GM21390 (cell line): ENCODE measurements at regions not wholly inside any gene's neighbourhood (a gene's known extent, or its start where the extent isn't known, plus 50 kb on each side); places are given as distances from the start of the nearest gene placed in this dataset.
"Not testable (repeated sequence)": the region's sequence is repeated elsewhere in the genome, so short reads cannot be mapped to it uniquely, and the experiment has no call there.

ENCODE experiments used
- ATAC-seq: cut with Tn5 transposase; IDR thresholded peaks from one replicate; pipeline ENCODE4 v1.9.1; 2021; ENCODE audit not compliant: unreplicated experiment

DNA sequence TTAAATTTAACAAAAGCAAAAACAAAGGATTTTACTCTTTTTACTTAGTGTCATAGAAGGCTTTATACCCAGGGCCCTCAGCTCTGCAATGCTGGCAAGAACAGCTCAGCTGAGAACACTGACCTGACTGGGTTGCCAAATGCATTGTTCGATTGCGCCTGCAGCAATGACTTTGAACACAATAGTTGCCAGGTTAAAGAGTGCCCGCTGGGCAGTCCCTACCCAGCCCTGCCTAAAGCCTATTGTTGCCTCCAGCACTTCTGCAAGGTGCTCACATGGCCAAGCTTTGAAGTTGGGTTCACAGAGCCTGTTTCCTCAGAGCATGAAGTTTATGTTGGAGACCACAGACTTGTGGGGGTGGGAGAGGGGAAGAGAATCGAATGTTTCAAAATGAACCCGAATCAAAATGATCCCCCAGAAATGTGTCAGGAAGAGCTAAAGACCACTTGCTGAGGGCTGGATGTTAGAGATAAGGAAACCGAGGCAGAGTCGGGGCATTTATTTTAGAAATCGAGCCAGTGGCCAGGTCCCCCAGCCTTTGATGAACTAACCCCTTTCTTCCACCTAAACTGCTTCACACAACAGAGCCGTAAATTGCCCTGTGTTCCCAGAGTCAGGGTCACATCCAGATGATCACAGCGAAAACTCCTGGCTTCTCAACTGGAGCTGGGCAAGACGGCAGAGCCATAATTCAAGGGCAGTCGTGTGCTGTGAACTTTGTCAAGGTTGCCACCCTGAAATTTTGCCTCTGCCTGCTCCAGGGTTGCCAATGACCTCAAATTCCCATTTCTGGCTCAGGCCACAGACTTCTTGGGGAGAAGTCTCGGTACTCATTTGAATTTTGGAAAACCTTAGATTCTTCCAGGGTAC lies 55.0 kb downstream of the FOXA2 start:
- no peak for ATAC-seq

DNA sequence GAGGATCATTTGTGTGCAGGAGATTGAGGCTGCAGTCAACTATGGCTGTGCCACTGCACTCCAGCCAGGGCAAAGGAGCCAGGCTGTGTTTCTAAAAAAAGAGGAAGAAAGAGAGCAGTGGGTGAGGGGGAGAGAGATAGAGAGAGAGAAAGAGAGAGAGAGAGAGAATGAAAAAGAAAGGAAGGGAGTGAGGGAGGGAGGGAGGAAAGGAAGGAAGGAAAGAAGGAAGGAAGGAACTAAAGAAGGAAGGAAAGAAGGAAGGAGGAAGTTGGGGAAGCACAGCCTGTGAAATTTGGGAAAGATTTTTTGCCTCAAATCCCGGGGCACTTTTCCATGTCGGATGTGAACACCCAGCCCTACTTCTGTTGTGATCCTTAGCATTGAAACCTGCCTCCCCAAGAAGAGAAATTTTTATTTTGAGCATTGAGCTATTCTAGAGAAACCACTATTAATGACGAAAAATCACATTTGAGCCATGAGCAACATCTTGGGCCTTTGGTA lies 57.8 kb downstream of the FOXA2 start:
- no peak for ATAC-seq

GRCh38 chr20:22525821-22526220 lies 58.6 kb downstream of the FOXA2 start:
- no peak for ATAC-seq

DNA sequence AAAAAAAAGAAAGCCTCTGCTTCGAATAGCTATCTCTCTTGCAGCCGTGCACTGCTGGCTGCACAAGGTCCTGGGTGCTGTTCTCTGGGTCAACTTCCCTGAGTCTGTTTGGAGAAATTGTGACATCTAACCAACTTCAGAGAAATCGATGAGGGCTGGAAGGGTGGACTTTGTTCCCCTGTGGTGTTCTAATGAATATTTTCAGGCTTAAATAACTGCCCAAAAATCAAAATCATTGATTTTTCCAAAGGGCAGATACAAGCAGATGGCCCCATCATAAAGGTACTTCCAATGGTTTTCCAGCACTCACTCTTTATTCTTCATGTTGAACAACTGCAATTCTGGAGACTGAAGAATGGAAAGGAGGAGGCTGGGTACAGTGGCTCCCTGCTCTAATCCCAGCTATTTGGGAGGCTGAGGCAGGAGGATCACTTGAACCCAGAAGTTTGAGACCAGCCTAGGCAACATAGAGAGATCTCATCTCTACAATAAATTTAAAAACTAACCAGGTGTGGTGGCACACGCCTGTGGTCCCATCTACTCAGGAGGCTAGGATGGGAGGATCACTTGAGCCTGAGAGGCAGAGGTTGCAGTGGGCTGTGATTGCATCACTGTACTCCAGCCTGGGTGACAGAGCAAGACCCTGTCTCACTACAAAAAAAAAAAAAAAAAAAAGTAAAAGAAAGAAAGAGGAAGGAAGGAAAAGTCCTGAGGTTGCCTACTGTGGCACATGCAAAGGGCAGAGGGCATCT lies 59.1 kb downstream of the FOXA2 start:
- no peak for ATAC-seq

DNA sequence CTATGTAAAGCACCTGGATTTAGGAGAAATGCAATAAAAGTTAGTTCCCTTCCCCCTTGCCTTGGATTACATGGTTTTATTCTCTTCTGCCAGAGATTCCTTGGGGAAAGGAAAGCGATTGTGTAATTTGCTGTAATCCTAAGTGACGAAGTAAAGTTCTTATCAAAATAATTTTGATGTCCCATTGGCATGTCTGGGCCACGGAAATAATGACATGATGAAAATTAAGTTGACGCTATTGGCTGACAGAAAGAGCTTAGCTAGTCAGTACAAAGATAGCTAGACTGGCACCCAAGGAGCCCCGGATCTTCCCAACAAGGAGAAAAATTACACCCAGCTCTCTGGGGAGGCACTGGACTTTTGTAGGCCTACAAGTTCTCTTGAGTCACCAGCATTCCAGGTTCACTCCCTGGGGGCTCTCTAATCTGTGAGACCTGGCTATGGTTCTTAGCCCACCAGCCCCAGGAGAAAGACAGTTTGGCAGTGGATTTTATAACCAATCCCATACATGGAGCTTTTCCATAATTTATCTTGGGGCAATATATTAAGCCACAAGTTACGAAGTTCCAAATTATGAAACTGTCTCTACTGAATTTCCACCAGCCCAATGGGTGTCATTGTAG lies 59.9 kb downstream of the FOXA2 start:
- no peak for ATAC-seq

GRCh38 chr20:22523499-22524392 lies 60.6 kb downstream of the FOXA2 start:
- ATAC-seq: no peak

DNA sequence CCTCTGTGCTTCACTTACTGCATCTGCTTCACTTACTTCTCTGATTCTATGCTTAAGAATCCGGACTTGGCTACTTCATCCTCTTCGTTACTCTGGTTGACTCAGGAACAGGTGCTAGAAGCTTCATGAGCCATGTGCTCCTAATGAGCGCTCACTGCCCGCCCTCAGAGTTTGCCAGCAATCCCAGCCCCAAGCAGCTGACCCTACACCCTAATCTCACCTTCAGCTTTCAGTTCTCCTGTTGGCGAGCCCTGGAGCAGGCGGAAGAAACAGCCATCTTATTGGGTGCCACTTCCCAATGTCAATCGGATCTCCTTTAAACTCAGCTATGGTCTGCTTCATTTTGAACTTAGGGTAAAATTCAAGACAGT lies 61.3 kb downstream of the FOXA2 start:
- ATAC-seq: no peak

DNA sequence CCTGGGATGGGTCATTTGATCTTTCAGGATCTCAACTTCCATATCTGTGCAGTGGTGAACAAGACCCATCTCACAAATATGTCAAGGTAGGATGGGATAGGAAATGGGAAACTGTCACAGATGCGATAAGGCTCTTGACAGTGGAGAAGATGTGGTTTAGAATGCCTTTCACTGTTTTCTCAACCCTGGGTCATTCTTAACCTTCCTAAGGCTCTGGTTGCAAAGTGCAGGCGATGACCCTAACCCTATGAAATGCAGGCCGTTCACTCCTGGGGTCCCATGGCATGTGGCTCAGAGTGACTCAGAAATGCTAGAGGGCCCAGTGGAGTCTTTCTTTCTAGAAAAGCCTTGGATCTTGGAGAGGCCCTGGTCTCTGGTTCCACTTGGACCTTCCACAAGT lies 61.7 kb downstream of the FOXA2 start:
- ATAC-seq: no peak

- ATAC-seq: not testable (repeated sequence)
These were observed 62.4 kb downstream of the FOXA2 start for GRCh38 chr20:22521940-22522339.

DNA sequence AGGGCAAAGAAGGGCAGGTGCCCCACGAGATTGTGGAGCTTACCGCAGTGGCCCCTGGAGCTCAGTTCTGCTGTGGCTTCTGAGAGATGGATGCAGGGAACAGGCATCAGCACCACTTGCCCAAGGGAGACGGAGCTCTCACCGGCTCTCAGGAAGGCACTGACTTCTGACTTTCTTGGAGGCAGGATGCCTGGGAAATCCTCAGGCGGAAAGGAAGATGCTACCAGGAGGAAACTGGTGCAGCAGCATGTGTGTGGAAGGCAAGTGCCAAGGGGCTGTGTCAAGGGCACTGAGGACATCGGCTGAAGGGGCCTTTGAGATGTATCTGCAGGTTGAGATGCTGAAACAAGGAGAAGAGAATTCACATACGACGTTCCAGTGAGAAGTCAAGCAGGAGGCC lies 64.0 kb downstream of the FOXA2 start:
- no peak for ATAC-seq

DNA sequence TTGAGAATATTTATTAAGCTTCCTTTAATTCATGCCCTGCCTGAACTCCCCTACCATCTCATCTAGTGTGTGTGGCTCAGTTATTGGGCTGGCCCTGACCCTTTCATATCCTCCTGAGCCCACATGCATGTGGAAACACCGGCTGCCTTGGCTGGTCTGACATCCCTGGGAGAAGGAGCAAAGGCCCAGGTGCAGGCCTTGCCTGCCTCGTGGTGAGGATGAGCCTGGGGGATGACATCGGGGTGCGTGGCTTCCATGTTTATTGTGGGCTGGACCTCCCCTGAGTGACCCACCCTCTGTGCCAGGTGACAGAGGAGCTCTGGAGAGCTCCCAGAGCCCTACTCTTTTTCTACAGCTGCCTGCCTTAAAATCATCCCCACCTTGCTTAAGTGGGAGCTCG lies 69.1 kb downstream of the FOXA2 start:
- no peak for ATAC-seq

DNA sequence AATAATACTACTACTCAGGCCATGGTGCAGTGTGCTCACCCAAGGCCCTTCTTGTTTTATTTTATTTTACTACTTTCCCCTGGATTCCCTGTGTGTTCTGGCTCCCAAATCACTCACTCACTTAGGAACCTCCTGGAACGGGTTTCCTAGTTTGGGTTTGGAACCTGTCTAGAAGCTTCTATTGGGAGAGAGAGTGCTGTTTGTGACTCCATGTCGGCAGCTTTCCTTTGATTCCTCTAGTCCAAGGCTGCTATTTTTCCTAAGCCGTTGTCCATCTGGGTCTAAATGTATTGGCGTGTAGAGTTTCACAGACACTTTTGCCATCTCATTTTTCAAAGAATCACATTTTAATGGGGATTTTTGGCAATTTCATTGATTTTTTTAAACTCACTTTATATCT lies 70.8 kb downstream of the FOXA2 start:
- ATAC-seq: no peak

GRCh38 chr20:22512911-22513489 lies 71.4 kb downstream of the FOXA2 start:
- no peak for ATAC-seq

DNA sequence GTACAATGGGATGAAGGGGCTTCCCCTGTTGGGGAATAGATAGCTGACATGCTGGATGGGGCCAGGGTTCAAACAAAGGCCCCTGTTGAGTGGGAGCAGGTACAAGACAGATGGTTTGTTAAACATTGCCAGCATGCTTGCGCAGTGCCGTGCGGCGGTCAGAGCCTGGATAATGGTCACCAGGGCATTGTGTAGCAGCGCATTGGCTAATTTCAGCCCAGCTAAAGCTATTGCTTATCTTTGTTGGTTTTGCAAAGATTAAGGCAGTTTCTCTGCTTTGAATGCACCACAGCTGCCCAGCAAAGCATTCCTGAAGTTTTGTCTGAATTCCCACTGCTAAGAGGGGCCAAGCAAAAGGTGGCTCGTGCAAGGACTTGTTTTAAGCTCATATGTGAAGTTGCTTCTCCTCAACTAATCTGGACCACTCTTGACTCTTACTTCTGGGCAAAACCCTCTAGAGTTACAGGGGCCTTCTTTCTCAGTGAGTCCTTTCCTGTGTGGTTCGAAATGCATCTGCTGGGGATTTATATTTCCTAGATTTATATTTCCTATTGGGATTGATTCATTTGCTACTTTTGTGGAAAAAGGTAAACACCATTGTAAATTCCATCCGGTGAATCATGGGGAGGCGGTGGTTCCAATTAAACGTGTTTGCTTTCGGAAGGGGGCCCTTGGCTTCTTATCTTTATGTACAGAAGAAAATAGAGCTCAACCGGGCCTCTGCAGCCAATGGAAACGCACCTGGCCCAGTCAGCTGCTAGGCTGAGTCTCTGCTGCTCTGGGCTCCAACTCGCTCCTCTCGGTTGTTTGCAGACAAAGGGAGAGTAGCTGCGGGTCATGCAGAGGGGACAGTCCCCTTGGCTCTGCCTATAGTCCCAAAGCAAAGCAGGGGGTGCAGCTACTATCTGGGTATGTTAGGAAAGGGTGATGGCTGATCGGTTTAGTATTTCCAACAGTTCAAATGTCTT lies 72.1 kb downstream of the FOXA2 start:
- ATAC-seq: no peak

DNA sequence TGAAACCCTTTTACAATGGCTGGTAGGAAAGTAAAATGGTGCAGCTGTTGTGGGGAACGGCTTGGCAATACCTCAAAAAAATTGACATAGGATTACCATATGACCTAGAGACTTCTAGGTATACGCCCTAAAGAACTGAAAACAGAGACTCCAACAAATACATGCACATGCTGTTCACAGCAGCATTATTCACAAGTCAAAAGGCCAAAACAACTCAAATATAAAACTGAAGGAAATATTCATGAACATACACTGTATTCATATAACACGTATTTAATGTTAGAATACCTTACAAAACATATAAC lies 74.6 kb downstream of the FOXA2 start:
- no peak for ATAC-seq

GRCh38 chr20:22509090-22509842 lies 75.1 kb downstream of the FOXA2 start:
- ATAC-seq: no peak

DNA sequence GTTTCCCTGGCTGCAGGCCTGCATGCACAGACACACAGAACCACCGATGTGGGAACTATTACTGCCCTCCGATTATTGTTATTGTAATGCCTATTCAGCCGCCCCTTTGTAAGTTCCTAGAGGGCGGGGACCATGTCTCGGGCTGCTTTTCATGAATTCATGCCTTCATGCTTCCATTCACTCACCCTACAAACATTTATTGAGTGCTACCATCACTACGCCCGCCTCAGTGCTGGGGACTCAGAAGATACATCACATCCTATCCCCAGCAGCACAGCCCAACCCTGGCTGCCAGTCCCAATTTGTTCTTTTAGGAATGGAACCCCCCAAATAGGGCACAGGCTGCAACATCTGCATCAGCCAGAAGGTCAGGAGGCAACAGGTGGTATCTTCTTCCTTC lies 75.9 kb downstream of the FOXA2 start:
- no peak for ATAC-seq

- ATAC-seq: no peak
These were observed 77.0 kb downstream of the FOXA2 start for GRCh38 chr20:22507240-22507961.
